ENCODE measurements at regions not wholly inside any gene's neighbourhood (a gene's known extent, or its start where the extent isn't known, plus 50 kb on each side); places are given as distances from the start of the nearest gene placed in this dataset.

- no peak overlapping the region for H3K4me3 ChIP-seq
- WGBS, 2 donors = 47 to 56% methylated on average over 3 of the region's 3 CpGs
- no peaks in the 10 kb centered on the region for H3K36me3 ChIP-seq
- no peak for DNase-seq (ENCODE audit: low spot score in 2 of 2)
- no peak overlapping the region for H3K27ac ChIP-seq
- H3K27me3 ChIP-seq = no peaks in the 10 kb centered on the region
- no peaks in the 10 kb centered on the region for H3K4me1 ChIP-seq
- peaks cover 0 to 9% (median 0%) of the 10 kb centered on the region in 4 donors for H3K9me3 ChIP-seq
- no peak for TF ChIP-seq CTCF (IDR thresholded peaks at IDR 0.05)
Measured at GRCh38 chr15:92538115-92538514, 117.5 kb downstream of the FAM174B start.

GRCh38 chr15:92533298-92533697 lies 122.3 kb downstream of the FAM174B start:
- DNase-seq (ENCODE audit: low spot score in 2 of 2) = no peak
- peaks cover 0 to 9% (median 0%) of the 10 kb centered on the region in 4 donors for H3K9me3 ChIP-seq
- H3K4me1 ChIP-seq = no peaks in the 10 kb centered on the region
- TF ChIP-seq POLR2A (IDR thresholded peaks at IDR 0.05) (no peak), EP300 (IDR thresholded peaks at IDR 0.05) (no peak), CTCF (IDR thresholded peaks at IDR 0.05) (no peak)
- no peak overlapping the region for H3K27ac ChIP-seq
- WGBS, 2 donors = 56 to 69% methylated on average over 2 of the region's 2 CpGs
- no peaks in the 10 kb centered on the region for H3K36me3 ChIP-seq
- H3K4me3 ChIP-seq = no peak overlapping the region
- H3K27me3 ChIP-seq = no peaks in the 10 kb centered on the region

GRCh38 chr15:92531406-92531805 lies 124.2 kb downstream of the FAM174B start:
- no peak overlapping the region for H3K27ac ChIP-seq
- no peaks in the 10 kb centered on the region for H3K4me1 ChIP-seq
- H3K9me3 ChIP-seq = peaks cover 0 to 9% (median 0%) of the 10 kb centered on the region in 4 donors
- 0 to 100% methylated on average over 1 of the region's 1 CpG for WGBS, 2 donors
- no peak overlapping the region for H3K4me3 ChIP-seq
- DNase-seq (ENCODE audit: low spot score in 2 of 2) = no peak
- H3K36me3 ChIP-seq = no peaks in the 10 kb centered on the region
- TF ChIP-seq EP300 (IDR thresholded peaks at IDR 0.05) = no peak
- no peak for TF ChIP-seq CTCF (IDR thresholded peaks at IDR 0.05)
- TF ChIP-seq POLR2A (IDR thresholded peaks at IDR 0.05) = no peak
- no peaks in the 10 kb centered on the region for H3K27me3 ChIP-seq

GRCh38 chr15:92528736-92529135 lies 126.8 kb downstream of the FAM174B start:
- Histone ChIP-seq H3K4me1 (no peaks in the 10 kb centered on the region), H3K27me3 (no peaks in the 10 kb centered on the region), H3K27ac (no peak overlapping the region), H3K36me3 (no peaks in the 10 kb centered on the region), H3K9me3 (no peaks in the 10 kb centered on the region), H3K4me3 (no peak overlapping the region)
- TF ChIP-seq EP300 (IDR thresholded peaks at IDR 0.05) (no peak), CTCF (IDR thresholded peaks at IDR 0.05) (no peak), POLR2A (IDR thresholded peaks at IDR 0.05) (no peak)
- 82 to 100% methylated on average over 1 of the region's 1 CpG for WGBS, 2 donors
- DNase-seq (ENCODE audit: low spot score in 2 of 2) = no peak

- 82 to 83% methylated on average over 2 of the region's 2 CpGs for WGBS, 2 donors
Measured at GRCh38 chr15:92527197-92527596, 128.4 kb downstream of the FAM174B start.

GRCh38 chr15:92525758-92526245 lies 129.8 kb downstream of the FAM174B start:
- Histone ChIP-seq H3K36me3 (no peaks in the 10 kb centered on the region), H3K4me3 (no peak overlapping the region), H3K27ac (peak overlapping the region in 1 of 4 donors; percentile 29), H3K27me3 (no peaks in the 10 kb centered on the region), H3K9me3 (no peaks in the 10 kb centered on the region), H3K4me1 (peaks cover 0 to 4% (median 0%) of the 10 kb centered on the region in 4 donors)
- TF ChIP-seq CTCF (IDR thresholded peaks at IDR 0.05) (no peak), EP300 (IDR thresholded peaks at IDR 0.05) (no peak), POLR2A (IDR thresholded peaks at IDR 0.05) (no peak)
- no peak for DNase-seq (ENCODE audit: low spot score in 2 of 2)
- WGBS, 2 donors = 48 to 52% methylated on average over 3 of the region's 3 CpGs

More at GRCh38 chr15:92527197-92527596, 128.4 kb downstream of the FAM174B start:
- H3K27ac ChIP-seq = no peak overlapping the region
- DNase-seq (ENCODE audit: low spot score in 2 of 2) = peak in 1 of 2 donors; percentile 37
- no peaks in the 10 kb centered on the region for H3K9me3 ChIP-seq
- H3K4me3 ChIP-seq = no peak overlapping the region
- H3K4me1 ChIP-seq = no peaks in the 10 kb centered on the region
- TF ChIP-seq POLR2A (IDR thresholded peaks at IDR 0.05) = no peak
- no peaks in the 10 kb centered on the region for H3K36me3 ChIP-seq
- H3K27me3 ChIP-seq = no peaks in the 10 kb centered on the region

Measured in tibial nerve (tissue), 4 donors.